HG02970 (cell line): ENCODE measurements at regions not wholly inside any gene's neighbourhood (a gene's known extent, or its start where the extent isn't known, plus 50 kb on each side); places are given as distances from the start of the nearest gene placed in this dataset.
"Not testable (repeated sequence)": the region's sequence is repeated elsewhere in the genome, so short reads cannot be mapped to it uniquely, and the experiment has no call there.

ENCODE experiments used
- ATAC-seq: cut with Tn5 transposase; IDR thresholded peaks from one replicate; pipeline ENCODE4 v1.9.1; 2021; ENCODE audit warnings: mild to moderate bottlenecking, moderate library complexity, moderate number of reproducible peaks; ENCODE audit not compliant: unreplicated experiment, low FRiP score

- ATAC-seq = not testable (repeated sequence)
Observed at GRCh38 chr3:75840160-75840559, 54.8 kb upstream of the ZNF717 start.

- not testable (repeated sequence) for ATAC-seq
Observed at GRCh38 chr3:75850301-75851008, 65.1 kb upstream of the ZNF717 start.

GRCh38 chr3:75863130-75863529 lies 77.8 kb upstream of the ZNF717 start:
- ATAC-seq = no peak

DNA sequence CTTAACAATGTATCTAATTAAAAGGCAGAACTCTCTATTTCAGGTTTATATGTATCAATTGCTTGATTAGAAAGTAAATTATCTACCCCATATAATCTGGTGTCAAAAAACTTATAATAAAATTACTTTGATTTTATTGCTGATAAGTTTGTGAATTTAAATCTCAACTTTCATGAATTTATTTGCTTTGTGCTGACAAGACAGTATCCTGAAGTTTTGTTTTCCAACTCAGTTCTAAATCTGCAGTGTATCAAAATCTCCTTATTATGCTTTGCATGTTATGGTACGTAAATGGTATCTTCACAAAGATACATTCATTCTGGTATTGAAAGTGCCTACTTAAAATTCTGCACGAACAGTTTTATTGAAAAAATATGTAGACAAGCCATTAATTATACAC lies 78.5 kb upstream of the ZNF717 start:
- ATAC-seq = no peak

GRCh38 chr3:75883719-75884118 lies 98.4 kb upstream of the ZNF717 start:
- not testable (repeated sequence) for ATAC-seq

GRCh38 chr3:75886971-75887526 lies 101.7 kb upstream of the ZNF717 start:
- no peak for ATAC-seq

DNA sequence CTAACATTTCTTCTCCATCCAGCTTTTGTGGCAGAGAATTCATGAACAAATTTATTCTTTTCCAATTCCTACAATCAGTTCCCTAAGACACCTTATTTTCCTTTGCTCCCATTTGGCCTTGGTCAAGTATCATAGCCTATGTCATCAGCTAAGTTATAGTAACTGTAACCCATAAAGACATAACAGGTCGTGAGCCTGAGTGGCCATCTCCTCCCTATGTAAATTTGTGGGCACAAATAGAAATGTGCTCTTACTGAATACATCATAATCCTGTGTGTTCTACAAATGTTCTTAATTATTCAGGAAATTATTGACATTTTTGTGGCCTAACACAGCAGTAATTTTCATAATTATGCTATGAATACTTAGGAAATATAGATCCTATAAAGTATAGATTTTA lies 108.9 kb upstream of the ZNF717 start:
- ATAC-seq = no peak

DNA sequence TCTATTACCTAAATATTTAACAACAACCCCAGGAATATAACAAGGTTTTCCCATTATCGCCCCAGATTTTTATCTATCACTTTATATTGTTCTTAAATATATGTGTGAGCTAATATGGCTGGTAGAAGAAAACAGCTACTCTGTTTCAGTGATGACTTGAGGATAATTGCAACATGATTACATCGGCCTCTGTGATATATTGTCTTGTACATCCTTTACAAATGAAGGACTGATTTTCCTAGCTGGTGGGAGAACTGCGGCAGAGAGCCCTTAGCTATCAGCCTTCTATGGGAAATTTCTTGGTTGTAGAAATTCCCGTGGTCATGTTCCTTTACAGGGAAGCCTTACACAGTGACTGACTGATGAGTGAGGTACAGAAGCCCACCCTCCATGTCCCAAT lies 110.9 kb upstream of the ZNF717 start:
- no peak for ATAC-seq

GRCh38 chr3:75901446-75901845 lies 116.1 kb upstream of the ZNF717 start:
- not testable (repeated sequence) for ATAC-seq

- no peak for ATAC-seq
Observed at GRCh38 chr3:75906555-75907112, 121.3 kb upstream of the ZNF717 start.

- ATAC-seq = no peak
Observed at GRCh38 chr3:75913800-75914350, 128.5 kb upstream of the ZNF717 start.

- ATAC-seq = not testable (repeated sequence)
Observed at GRCh38 chr3:75914741-75915140, 129.4 kb upstream of the ZNF717 start.

DNA sequence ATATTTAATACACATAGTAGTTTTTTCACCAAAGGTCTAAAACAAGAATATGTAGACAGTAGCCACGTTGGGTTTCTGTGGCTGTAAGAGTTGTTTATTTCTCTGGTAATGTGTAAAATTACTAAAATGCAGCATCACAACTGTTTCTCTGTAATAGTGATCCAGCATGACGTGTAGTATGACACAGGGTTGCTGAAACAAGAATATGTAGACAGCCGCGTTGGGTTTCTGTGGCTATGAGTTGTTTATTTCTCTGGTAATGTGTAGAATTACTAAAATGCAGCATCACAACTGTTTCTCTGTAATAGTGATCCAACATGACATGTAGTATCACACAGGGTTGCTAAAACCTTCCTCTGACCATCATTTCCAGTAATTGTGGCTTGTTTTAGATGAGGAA lies 153.6 kb upstream of the ZNF717 start:
- ATAC-seq = no peak

- no peak for ATAC-seq
Observed at GRCh38 chr3:75951941-75952340, 166.6 kb upstream of the ZNF717 start.

DNA sequence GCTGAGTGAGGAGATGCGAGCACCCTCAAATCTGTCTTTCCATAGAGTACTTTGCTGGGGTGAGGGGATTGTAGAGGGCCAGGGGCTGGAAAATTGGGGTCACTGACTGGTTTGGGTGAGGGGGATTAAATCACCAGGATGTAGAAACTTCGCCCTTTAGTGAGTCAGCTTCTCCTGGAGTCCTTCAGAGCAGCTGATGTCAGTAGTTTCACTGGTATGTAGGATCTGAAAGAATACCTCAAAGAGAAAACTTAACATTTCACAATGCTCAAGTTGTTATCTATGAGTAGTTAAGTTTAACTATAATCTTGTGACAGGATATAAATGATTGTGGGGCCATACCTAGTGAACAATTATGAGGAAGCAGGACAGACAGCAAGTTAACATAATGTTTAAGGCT lies 174.7 kb upstream of the ZNF717 start:
- ATAC-seq = not testable (repeated sequence)

DNA sequence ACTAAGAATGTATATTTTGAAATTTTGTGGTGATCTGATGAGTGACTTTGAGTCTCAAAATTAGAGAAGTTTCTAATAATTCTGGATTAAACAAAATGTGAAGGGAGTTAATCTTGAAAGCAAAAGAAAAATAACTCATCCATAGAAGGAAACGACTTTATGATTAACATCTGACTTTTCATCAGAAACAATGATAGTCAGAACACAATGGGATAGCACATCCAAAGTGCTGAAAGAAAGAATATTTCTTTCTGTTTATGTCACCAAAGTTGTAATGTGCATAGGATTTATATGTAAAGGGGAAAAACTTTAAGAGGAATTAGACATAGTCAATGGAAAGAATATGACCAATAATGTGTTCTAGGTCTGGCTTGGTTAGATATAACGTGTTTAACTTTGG lies 176.7 kb upstream of the ZNF717 start:
- not testable (repeated sequence) for ATAC-seq

DNA sequence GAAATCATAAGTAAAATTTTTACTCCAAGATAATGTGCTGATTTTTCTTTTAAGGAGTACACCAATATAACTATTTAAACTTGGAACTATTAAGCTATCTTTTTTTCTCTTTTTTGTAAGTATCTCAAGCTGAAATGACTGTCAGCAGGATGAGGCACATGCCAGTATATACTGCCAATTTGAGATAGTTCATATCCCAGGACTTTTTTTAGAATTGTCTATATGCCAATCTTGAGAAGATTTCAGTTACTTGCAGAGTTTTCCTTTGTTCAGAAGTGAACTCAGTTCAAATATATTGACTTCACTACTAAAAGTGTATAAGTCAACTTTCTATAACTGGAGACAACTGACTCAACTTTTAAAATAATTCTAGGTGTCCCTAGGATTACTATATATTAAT lies 181.7 kb upstream of the ZNF717 start:
- ATAC-seq = no peak

- ATAC-seq = no peak
Observed at GRCh38 chr3:75978686-75979085, 193.3 kb upstream of the ZNF717 start.

DNA sequence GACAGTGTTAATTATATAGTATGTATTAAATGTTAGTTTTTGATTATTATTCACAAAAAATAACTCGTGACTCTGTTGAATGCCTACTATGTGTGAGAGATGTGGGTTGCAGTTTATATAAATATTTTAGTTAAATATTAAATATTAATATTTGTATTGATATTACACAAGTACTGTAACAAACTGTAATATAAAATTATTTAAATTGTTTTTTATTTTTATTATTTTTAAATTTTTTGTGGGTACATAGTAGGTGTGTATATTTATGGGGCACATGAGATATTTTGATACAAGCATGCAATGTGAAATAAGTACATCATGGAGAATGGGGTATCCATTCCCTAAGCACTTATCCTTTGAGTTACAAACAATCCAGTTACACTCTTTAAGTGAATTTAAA lies 196.1 kb upstream of the ZNF717 start:
- no peak for ATAC-seq

- ATAC-seq = no peak
Observed at GRCh38 chr3:75982151-75982550, 196.8 kb upstream of the ZNF717 start.

DNA sequence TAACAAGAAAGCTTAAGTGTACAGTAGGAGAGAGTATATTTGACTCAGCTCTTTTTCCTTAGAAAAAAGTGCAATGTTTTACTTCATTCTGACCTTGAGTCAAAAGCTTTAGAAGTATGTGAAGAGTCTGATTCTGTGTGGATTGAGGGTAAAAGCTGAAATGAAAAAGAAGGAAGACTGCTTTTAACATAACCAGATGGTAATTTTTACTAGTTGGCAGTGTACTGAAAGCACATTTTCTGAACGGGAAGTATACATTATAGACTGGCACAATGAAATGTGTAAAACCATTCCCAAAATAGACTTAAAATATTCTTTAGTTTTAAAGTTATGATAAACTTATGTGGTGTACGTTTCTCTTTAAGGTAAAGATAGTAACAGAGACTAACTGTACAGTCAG lies 197.8 kb upstream of the ZNF717 start:
- no peak for ATAC-seq
